Activated CD4-positive, alpha-beta T cell treated with anti-CD3 and anti-CD28 coated beads for 48 hours (primary cell): ENCODE measurements at regions not wholly inside any gene's neighbourhood (a gene's known extent, or its start where the extent isn't known, plus 50 kb on each side); places are given as distances from the start of the nearest gene placed in this dataset.
"Not testable (repeated sequence)": the region's sequence is repeated elsewhere in the genome, so short reads cannot be mapped to it uniquely, and the experiment has no call there.

ENCODE experiments used
- DNase-seq: peaks from one replicate; pipeline ENCODE4 v3.0.0-alpha.2; 2020

- DNase-seq, result not testable (repeated sequence)
Observed at GRCh38 chr21:18096413-18096812, 148.2 kb upstream of the CHODL start.

- no peak for DNase-seq
Observed at GRCh38 chr21:18089786-18090185, 154.8 kb upstream of the CHODL start.

GRCh38 chr21:18070392-18070791 is 174.2 kb upstream of the CHODL start:
- no peak for DNase-seq

- DNase-seq, result no peak
Observed at GRCh38 chr21:18069875-18070274, 174.8 kb upstream of the CHODL start.

- no peak for DNase-seq
Observed at GRCh38 chr21:18060402-18060801, 184.2 kb upstream of the CHODL start.

- no peak for DNase-seq
Observed at GRCh38 chr21:18058731-18059398, 185.8 kb upstream of the CHODL start.

- DNase-seq, result no peak
Observed at GRCh38 chr21:18053151-18053550, 191.5 kb upstream of the CHODL start.

- DNase-seq, result no peak
Observed at GRCh38 chr21:18049461-18049860, 195.2 kb upstream of the CHODL start.

GRCh38 chr21:18041012-18041411 is 203.6 kb upstream of the CHODL start:
- peak; percentile 3 for DNase-seq

- peak; percentile 5 for DNase-seq
Observed at GRCh38 chr21:18030248-18030647, 211.1 kb upstream of the C21orf91 start.

GRCh38 chr21:18026359-18026758 is 207.2 kb upstream of the C21orf91 start:
- no peak for DNase-seq

- no peak for DNase-seq
Observed at GRCh38 chr21:18023711-18024110, 204.6 kb upstream of the C21orf91 start.

- no peak for DNase-seq
Observed at GRCh38 chr21:18023157-18023556, 204.0 kb upstream of the C21orf91 start.

GRCh38 chr21:18007121-18007520 is 188.0 kb upstream of the C21orf91 start:
- no peak for DNase-seq

- DNase-seq, result no peak
Observed at GRCh38 chr21:18006691-18007090, 187.5 kb upstream of the C21orf91 start.

GRCh38 chr21:18002393-18002792 is 183.2 kb upstream of the C21orf91 start:
- no peak for DNase-seq

- no peak for DNase-seq
Observed at GRCh38 chr21:18000981-18001686, 182.0 kb upstream of the C21orf91 start.

- DNase-seq, result not testable (repeated sequence)
Observed at GRCh38 chr21:17998599-17998998, 179.4 kb upstream of the C21orf91 start.

- no peak for DNase-seq
Observed at GRCh38 chr21:17989780-17990179, 170.6 kb upstream of the C21orf91 start.

- DNase-seq, result no peak
Observed at GRCh38 chr21:17988102-17988437, 168.9 kb upstream of the C21orf91 start.

- DNase-seq, result no peak
Observed at GRCh38 chr21:17987382-17988101, 168.4 kb upstream of the C21orf91 start.

GRCh38 chr21:17981060-17981740 is 162.0 kb upstream of the C21orf91 start:
- no peak for DNase-seq

GRCh38 chr21:17979763-17980162 is 160.6 kb upstream of the C21orf91 start:
- DNase-seq, result no peak

- no peak for DNase-seq
Observed at GRCh38 chr21:17978895-17979294, 159.7 kb upstream of the C21orf91 start.
